Activated naive CD4-positive, alpha-beta T cell treated with anti-CD3 and anti-CD28 coated beads, Interleukin-2, amount 50 U/mL, for 72 hours (primary cell): ENCODE measurements at regions not wholly inside any gene's neighbourhood (a gene's known extent, or its start where the extent isn't known, plus 50 kb on each side); places are given as distances from the start of the nearest gene placed in this dataset.

Experiments
- ATAC-seq, 2 donors: fragments of 150-1000 bp; cut with Tn5 transposase; 2 replicates each; pipeline ENCODE4 v1.10.0; 2021; ENCODE audit warnings: mild to moderate bottlenecking in 2 of 2, moderate library complexity in 2 of 2
- DNase-seq, 2 donors: peaks; one replicate each; pipeline ENCODE4 v3.0.0; 2021 to 2022; ENCODE audit warnings: low spot score in 2 of 2
- H3K27ac Mint-ChIP-seq, 2 donors: one replicate each; pipeline ENCODE4 v1.8.0; 2022; ENCODE audit warnings: mild to moderate bottlenecking in 2 of 2, mixed read lengths in 2 of 2
- H3K36me3 Mint-ChIP-seq, 2 donors: one replicate each; pipeline ENCODE4 v1.8.0; 2022; ENCODE audit warnings: mixed read lengths in 2 of 2
- H3K9me3 Mint-ChIP-seq, 2 donors: one replicate each; pipeline ENCODE4 v1.8.0; 2022; ENCODE audit warnings: mixed read lengths in 2 of 2

DNA sequence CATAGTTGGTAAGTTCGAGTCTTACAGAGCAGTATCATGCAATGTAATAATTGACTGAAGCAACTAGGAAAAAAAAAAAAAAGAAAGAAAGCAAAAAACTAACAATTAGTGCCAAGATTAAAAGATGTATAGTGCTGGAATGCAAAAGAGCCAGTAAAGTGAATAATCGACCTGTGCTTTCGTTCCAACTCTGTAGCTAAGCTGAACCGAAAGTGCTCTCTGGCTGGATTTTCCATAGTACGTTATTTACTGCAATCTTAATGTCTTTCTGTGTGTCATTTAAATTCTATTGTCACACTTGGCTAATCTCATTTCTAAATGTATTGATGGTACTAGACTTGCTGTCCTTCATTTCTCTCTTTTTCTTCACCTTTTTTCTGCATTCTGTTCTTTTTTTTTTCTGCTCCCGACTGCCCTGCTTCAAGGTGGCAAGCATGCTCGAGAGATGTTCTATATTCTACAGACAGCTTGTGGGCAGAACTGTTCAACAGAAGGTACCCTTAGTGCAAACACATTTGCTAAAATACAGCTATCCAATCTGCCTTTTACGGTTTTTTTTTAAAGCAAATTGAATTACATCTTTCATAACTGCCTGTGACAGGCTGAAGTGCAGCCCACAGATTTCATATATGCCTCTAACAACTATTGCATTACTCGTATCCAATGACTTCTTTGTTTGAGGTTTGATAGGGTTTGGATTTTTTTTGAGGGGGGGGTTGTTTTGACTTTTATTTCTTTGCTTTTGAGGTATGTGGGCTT, 204.2 kb upstream of the MTNR1B start:
- Mint-ChIP-seq H3K36me3 (peaks cover 0 to 6% of the 10 kb centered on the region in 2 donors), H3K9me3 (peaks cover 5% of the 10 kb centered on the region in 2 donors), H3K27ac (no peak overlapping the region)
- ATAC-seq = no peak
- no peak for DNase-seq

DNA sequence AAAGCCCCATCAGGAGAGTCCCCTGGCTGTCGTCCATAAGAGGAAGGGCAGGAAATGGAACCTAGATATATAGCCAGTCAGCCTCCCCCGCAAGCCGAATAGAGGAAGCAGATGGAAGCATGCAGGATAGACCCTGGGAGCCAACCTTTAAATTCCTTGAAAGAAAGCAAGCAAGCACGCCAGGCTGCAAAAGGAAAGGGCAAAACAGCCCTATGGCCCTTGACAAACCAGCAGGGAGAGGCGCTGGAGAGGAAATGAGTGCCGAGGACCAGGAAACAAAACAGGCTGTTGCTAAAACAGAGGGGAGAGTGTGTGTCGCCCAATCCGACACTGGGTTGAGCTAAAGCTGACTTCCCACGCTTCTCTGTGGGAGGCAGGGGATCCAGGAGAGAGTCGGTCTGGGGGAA, 203.5 kb upstream of the MTNR1B start:
- ATAC-seq = no peak
- H3K36me3 Mint-ChIP-seq = peaks cover 0 to 6% of the 10 kb centered on the region in 2 donors
- H3K9me3 Mint-ChIP-seq = peaks cover 5% of the 10 kb centered on the region in 2 donors
- no peak for DNase-seq
- no peak overlapping the region for H3K27ac Mint-ChIP-seq

DNA sequence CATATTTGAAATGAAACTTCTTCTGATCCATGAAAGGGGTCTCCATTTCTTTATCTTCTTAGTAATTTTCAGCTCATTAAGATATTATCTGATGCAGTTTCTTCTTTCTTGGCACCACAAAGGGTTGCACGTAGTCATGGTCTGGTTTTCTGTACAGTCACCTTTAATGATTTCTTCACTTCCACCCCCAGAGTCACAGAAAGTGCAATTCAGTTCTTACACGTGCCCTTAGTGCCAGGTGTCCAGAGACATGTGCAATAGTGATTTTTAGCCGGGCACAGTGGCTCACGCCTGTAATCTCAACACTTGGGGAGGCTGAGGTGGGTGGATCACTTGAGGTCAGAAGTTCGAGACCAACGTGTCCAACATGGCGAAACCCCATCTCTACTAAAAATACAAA, 202.8 kb upstream of the MTNR1B start:
- ATAC-seq (no peak), DNase-seq (no peak)
- H3K9me3 Mint-ChIP-seq = peaks cover 5% of the 10 kb centered on the region in 2 donors
- no peak overlapping the region for H3K27ac Mint-ChIP-seq
- H3K36me3 Mint-ChIP-seq = peaks cover 0 to 6% of the 10 kb centered on the region in 2 donors

DNA sequence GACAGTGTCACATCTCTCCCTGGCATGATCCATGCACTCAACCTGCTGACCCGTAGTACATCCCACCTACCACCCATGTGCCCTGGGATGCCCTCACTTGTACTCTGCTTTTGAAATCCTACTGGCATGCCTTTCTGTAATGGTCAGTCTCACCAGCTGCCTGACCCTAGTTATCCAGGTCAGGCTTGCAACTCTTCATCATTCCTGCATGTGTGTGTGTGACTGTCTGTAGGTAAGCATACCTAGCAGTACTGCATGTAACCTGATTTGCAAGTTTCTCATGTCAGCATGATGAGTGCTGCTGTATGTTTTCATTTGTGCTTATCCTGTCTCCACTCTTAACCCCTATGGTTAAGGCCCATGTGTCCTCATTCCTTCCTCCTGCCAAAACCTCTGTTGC, 202.0 kb upstream of the MTNR1B start:
- peaks cover 3 to 5% of the 10 kb centered on the region in 2 donors for H3K9me3 Mint-ChIP-seq
- no peak overlapping the region for H3K27ac Mint-ChIP-seq
- H3K36me3 Mint-ChIP-seq = peaks cover 0 to 6% of the 10 kb centered on the region in 2 donors
- DNase-seq (no peak), ATAC-seq (no peak)

DNA sequence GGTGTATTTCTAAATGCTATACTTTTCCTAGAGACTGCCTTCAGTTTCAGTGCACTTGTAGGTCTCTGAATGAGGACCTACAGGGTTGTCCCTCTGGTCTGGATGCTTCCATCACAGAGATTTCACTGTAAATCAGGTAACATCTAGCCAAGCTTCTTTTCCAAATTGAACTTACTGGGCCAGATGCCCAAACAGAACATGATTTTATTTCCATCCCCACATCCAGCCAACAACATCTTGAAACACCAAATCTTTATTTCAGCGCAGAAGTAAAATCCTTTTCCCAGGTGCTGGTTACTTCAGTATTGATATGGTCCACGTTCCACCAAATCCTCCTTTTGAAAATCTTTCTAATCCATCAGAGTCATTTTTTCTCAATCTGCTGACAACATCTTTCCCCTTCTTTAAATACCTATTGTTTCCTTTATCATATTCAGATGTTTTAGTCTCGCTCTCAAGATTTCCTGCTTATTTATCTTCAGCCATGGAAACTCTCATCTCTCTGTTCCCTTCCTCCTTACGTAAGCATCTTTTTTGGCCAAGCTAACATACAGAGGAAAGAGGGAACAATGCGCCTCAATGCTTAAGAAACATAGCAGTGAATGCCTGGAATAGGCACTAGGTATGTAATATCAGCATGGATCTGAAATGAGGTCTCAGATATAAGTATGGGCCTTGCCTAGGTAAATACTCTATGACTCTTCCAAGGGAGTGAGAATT, 201.2 kb upstream of the MTNR1B start:
- Mint-ChIP-seq H3K36me3 (peaks cover 0 to 6% of the 10 kb centered on the region in 2 donors), H3K27ac (no peak overlapping the region), H3K9me3 (peaks cover 3 to 5% of the 10 kb centered on the region in 2 donors)
- ATAC-seq (no peak), DNase-seq (no peak)

DNA sequence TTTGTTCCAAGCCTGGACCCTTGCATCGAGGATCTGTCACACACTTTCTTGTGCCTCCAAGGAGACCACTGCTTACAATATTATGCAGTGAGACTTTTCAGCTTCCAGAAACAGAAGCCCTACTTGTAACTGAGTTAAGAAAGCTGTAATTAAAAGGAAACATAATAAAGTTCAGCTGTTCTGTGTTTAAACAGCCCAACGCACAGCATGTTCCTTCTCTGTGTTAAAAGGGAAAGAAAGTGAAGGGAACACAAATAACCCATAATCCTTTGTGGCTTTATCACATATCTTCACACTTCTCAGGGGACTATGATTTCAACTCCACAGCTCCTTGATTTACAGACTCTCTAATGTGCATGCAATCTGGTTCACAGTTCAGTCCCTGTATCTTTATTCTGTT, 200.3 kb upstream of the MTNR1B start:
- peaks cover 0 to 6% of the 10 kb centered on the region in 2 donors for H3K36me3 Mint-ChIP-seq
- H3K9me3 Mint-ChIP-seq = peaks cover 1 to 5% of the 10 kb centered on the region in 2 donors
- ATAC-seq (no peak), DNase-seq (no peak)
- H3K27ac Mint-ChIP-seq = no peak overlapping the region

DNA sequence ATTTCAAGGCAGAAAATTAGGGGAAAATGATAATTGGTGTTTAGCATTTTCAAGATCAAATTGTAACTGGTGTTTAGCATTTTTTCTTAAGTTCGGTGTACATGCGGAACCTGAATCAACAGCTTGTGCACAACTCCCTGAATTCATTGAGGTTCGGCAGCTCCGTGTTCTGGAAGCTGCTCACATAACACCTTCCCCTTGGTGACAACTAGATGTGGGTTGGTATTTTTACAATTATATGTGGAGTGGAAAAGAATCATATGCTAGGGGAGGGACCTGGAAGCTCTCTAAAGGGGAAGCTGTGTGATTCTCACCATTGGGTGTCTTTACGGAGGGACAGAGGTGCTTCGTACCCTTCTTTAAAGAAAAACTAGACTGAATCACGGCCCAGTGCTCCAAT, 199.0 kb upstream of the MTNR1B start:
- peaks cover 0 to 5% of the 10 kb centered on the region in 2 donors for H3K9me3 Mint-ChIP-seq
- ATAC-seq = no peak
- H3K27ac Mint-ChIP-seq = no peak overlapping the region
- DNase-seq = no peak
- peaks cover 0 to 6% of the 10 kb centered on the region in 2 donors for H3K36me3 Mint-ChIP-seq

DNA sequence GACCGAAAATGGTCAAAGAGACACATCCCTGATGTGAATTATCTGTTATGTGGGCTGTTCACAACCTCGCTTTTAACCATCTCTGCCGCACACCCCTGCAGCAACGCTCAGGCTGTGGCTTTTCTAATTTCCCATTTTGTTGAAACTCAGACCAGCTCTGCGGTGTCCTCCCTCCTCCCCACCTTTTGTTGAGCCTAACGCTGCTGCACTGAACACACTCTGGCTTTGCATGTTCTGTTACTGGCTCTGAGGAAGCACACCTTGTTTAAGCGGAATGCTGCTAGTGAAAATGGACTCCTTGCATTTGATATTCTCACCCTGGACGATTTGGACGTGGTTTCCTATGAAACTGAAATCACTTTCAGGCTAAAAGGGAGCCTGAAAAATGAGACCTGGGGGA, 198.5 kb upstream of the MTNR1B start:
- H3K27ac Mint-ChIP-seq = no peak overlapping the region
- H3K9me3 Mint-ChIP-seq = peaks cover 0 to 5% of the 10 kb centered on the region in 2 donors
- ATAC-seq = no peak
- H3K36me3 Mint-ChIP-seq = peaks cover 0 to 6% of the 10 kb centered on the region in 2 donors
- DNase-seq = no peak

DNA sequence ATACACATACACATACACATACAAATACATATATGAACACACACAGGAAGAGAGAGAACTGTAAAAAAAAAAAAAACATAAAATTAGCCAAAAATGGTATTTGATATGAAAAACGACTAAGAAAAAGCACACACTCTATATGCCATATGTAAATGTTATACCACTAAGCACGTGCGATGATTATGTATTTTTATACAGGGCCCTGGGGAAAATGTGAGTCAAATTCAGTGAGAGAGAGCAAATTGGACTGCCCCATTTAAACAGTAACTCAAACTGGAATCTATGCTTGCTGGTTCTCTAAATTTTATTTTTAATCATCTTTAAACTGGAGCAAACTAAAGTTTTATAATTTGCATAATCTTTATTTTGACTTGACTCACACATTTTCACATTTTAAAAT, 197.8 kb upstream of the MTNR1B start:
- DNase-seq (no peak), ATAC-seq (no peak)
- Mint-ChIP-seq H3K27ac (no peak overlapping the region), H3K36me3 (peaks cover 0 to 6% of the 10 kb centered on the region in 2 donors), H3K9me3 (peaks cover 0 to 5% of the 10 kb centered on the region in 2 donors)

DNA sequence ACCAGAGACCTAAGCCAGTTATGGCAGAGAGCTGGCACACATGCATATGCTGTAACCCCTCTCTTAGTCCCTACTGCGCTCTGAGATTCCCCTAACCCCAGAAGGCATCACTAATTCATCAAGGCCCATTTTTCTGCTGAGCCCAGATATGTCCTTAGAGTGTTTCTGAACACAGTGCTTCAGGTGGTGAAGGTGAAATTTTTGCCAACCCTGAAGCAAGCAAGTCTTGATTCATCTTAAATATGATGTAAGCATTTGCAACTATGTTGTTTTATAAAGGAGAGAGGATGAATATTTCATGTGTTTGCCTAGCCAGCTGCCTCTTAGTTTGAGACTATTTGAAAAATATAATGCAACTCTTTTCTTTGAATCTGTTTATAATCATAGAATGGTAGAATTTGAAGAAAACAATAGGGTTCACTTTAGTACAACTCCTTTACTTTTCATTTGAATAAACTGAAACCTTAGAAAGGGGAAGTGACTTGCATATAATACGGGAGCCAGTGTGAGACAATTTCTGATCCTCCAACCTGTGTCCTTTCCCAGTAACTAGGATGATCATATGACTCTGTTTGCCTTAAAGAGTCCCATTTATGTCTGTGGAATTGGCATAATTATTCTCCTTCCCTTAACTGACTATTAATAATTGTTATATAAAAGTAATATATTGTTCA, 194.3 kb upstream of the MTNR1B start:
- no peak for DNase-seq
- Mint-ChIP-seq H3K27ac (no peak overlapping the region), H3K36me3 (no peaks in the 10 kb centered on the region), H3K9me3 (peaks cover 0 to 3% of the 10 kb centered on the region in 2 donors)
- ATAC-seq = no peak

DNA sequence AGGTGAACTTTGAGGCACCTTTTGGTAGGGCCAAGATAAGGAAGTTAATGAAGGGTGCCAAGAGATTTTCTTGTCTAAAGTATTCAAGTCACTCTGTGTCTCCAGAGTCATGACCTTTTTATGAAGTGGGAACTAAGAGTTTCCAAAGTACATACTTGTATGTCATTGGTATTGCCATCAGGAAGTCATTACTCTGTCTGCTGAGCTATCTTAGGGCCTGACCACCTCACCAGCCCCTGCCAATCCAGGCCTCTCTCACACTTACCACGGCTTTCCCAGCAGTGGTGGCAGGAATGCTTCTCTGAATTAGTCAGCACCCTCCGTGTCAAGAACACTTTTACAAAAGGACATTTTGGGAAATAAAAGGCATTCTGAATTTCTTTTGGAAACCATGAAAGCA, 192.8 kb upstream of the MTNR1B start:
- Mint-ChIP-seq H3K9me3 (peaks cover 0 to 3% of the 10 kb centered on the region in 2 donors), H3K36me3 (no peaks in the 10 kb centered on the region)
- no peak for ATAC-seq

DNA sequence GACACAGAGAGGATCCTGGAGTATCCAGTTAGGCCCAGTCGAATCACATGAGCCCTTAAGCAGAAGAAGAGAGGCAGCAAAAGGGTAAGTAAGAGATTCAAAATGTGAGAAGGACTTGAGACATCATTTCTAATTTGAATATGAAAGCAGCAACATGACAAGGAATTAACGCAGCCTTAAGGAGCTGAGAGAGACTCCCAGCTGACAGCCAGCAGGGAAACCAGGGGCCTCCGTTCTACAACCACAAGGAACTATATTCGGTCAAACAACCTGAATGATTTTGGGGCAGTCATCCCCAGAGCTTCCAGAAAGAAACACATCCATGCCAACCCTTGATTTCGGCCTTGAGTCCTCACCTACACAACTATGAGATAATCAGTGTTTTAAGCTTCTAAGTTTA, 189.7 kb upstream of the MTNR1B start:
- Mint-ChIP-seq H3K36me3 (no peaks in the 10 kb centered on the region), H3K27ac (no peak overlapping the region), H3K9me3 (peaks cover 0 to 3% of the 10 kb centered on the region in 2 donors)
- DNase-seq (no peak), ATAC-seq (no peak)

More for the DNA sequence above, 192.8 kb upstream of the MTNR1B start:
- no peak for DNase-seq
- no peak overlapping the region for H3K27ac Mint-ChIP-seq

DNA sequence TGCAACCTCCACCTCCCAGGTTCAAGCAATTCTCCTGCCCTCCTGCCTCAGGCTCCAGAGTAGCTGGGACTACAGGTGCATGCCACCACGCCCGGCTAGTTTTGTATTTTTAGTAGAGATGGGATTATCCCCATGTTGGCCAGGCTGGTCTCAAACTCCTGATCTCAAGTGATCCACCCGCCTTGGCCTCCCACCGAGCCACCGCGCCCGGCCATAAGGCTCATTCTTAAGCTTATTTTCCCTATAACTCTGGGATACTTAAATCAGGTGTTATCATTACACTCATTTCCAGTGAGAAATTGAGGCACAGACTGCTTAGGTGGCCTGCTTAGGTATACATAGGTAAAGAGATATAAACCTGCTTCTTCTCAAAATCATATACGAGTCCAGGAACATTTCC, 188.3 kb upstream of the MTNR1B start:
- Mint-ChIP-seq H3K9me3 (peaks cover 0 to 3% of the 10 kb centered on the region in 2 donors), H3K27ac (no peak overlapping the region), H3K36me3 (no peaks in the 10 kb centered on the region)
- ATAC-seq = no peak
- no peak for DNase-seq

DNA sequence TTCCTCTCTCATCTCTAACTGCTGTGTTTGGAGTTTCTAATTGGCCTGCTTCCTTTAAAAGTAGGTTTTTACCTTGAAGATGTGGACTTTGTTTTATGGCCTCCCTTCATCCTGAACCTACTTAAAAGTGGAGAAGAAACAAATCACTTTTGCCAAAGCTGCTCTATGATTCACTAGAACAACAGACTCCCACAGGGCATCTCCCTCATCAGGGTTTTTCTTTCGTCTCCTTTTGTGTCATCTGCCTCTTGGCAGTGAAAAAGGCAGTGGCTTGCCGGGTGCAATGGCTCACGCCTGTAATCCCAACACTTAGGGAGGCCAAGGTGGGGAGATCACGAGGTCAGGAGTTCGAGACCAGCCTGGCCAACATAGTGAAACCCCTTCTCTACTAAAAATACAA, 186.6 kb upstream of the MTNR1B start:
- no peak overlapping the region for H3K27ac Mint-ChIP-seq
- H3K9me3 Mint-ChIP-seq = peaks cover 0 to 4% of the 10 kb centered on the region in 2 donors
- no peak for DNase-seq
- H3K36me3 Mint-ChIP-seq = no peaks in the 10 kb centered on the region
- ATAC-seq = no peak

DNA sequence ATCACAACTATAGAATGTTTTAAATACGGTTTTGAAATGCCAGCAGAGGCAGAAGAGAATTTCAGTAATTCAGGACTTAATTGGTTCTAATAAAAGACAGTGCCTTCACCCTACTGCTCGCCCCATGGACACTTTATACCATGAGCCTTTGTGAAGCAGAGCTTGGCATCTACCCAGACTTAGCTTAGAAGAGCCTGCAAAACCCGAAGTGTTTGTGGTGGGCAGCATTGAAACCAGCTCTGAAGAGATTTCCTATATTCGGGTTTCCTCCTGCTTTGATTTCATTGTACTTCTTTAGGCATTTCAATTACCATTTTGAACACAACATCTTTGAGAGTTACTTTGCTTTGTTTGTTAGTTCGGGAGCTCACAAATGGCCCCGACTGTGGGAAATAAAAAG, 185.1 kb upstream of the MTNR1B start:
- Mint-ChIP-seq H3K27ac (no peak overlapping the region), H3K9me3 (peaks cover 0 to 3% of the 10 kb centered on the region in 2 donors), H3K36me3 (no peaks in the 10 kb centered on the region)
- ATAC-seq = no peak
- no peak for DNase-seq

DNA sequence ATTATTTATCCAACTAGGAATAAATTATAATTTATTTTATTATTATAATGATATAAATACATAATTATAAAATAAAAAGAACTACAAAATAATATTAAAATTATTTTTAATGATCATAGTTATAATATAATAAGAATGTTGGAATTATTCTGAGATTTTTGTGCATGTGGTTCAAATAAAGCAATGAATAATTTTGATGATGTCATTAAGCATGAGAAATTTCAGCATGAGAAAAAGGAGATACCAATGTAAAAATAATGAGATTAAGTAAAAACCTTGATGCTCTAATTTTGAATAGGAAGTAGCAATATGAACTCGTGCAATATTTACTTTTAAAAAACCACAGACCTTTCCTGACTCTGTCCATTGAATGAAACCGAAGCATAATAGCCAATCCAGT, 181.8 kb upstream of the MTNR1B start:
- H3K27ac Mint-ChIP-seq = no peak overlapping the region
- H3K9me3 Mint-ChIP-seq = peaks cover 0 to 6% of the 10 kb centered on the region in 2 donors
- no peak for ATAC-seq
- no peak for DNase-seq
- H3K36me3 Mint-ChIP-seq = no peaks in the 10 kb centered on the region

DNA sequence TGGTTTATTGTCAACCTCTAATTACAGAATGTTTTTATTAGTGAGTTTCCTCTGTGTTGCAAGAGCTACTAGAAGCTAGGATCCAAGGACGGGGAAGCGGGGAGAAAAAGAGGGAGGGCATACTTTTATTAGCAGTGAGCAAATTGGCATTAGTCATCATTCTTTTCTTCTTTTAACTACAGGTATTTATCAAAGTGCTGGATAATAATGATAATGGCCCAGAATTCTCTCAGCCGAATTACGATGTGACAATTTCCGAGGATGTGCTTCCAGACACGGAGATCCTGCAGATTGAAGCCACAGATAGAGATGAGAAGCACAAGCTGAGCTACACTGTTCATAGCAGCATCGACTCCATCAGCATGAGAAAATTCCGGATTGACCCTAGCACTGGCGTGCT, 179.7 kb upstream of the MTNR1B start:
- Mint-ChIP-seq H3K36me3 (no peaks in the 10 kb centered on the region), H3K27ac (no peak overlapping the region), H3K9me3 (peaks cover 0 to 6% of the 10 kb centered on the region in 2 donors)
- DNase-seq = no peak
- ATAC-seq = no peak
